Esophagus squamous epithelium (tissue), 4 donors: ENCODE measurements at regions not wholly inside any gene's neighbourhood (a gene's known extent, or its start where the extent isn't known, plus 50 kb on each side); places are given as distances from the start of the nearest gene placed in this dataset.

Experiments
- POLR2A ChIP-seq, 4 donors: fragments of 450-650 bp; IDR thresholded peaks; one replicate each; pipeline ENCODE4 v1.6.1; 2017; ENCODE audit warnings: antibody characterized with exemption in 4 of 4, mild to moderate bottlenecking in 4 of 4, moderate library complexity in 3 of 4
- TF ChIP-seq, protein P1 (sequence below), 6 experiments: fragments of 450-650 bp in 4 of 6; fragments of 200-600 bp in 2 of 6; sonication (generic) in 2 of 6; IDR thresholded peaks; one replicate each; pipeline ENCODE4 v1.5.1; 2016 to 2019; ENCODE audit warnings: antibody characterized with exemption in 6 of 6, mild to moderate bottlenecking in 4 of 6, moderate library complexity in 4 of 6

GRCh38 chr17:79152110-79152509 is 77.5 kb downstream of the ENGASE start:
- TF ChIP-seq, protein P1, sequence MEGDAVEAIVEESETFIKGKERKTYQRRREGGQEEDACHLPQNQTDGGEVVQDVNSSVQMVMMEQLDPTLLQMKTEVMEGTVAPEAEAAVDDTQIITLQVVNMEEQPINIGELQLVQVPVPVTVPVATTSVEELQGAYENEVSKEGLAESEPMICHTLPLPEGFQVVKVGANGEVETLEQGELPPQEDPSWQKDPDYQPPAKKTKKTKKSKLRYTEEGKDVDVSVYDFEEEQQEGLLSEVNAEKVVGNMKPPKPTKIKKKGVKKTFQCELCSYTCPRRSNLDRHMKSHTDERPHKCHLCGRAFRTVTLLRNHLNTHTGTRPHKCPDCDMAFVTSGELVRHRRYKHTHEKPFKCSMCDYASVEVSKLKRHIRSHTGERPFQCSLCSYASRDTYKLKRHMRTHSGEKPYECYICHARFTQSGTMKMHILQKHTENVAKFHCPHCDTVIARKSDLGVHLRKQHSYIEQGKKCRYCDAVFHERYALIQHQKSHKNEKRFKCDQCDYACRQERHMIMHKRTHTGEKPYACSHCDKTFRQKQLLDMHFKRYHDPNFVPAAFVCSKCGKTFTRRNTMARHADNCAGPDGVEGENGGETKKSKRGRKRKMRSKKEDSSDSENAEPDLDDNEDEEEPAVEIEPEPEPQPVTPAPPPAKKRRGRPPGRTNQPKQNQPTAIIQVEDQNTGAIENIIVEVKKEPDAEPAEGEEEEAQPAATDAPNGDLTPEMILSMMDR (IDR thresholded peaks at IDR 0.05), result no peak
- no peak for TF ChIP-seq POLR2A (IDR thresholded peaks at IDR 0.05)
